Motor neuron (in vitro differentiated cells): ENCODE measurements at regions not wholly inside any gene's neighbourhood (a gene's known extent, or its start where the extent isn't known, plus 50 kb on each side); places are given as distances from the start of the nearest gene placed in this dataset.

Source experiments
- ATAC-seq, 8 experiments: fragments of 200-7000 bp; cut with Tn5 transposase; replicated peaks in 6 of 8; 2 replicates each; pipeline ENCODE4 v1.8.0; 2021; ENCODE audit warnings: mild to moderate bottlenecking in 8 of 8, moderate library complexity in 8 of 8
- H3K27ac ChIP-seq, 2 donors: fragments of 250-450 bp; sonication (Bioruptor Pico); 2 replicates each; pipeline ENCODE4 v1.9.0; 2021; ENCODE audit warnings: antibody characterized with exemption in 2 of 2, mild to moderate bottlenecking in 2 of 2, moderate library complexity in 1 of 2
- H3K4me1 ChIP-seq, 2 donors: fragments of 250-450 bp; sonication (Bioruptor Pico); replicated peaks in 1 of 2; 2 replicates each; pipeline ENCODE4 v1.6.1; 2021; ENCODE audit warnings: antibody characterized with exemption in 2 of 2, mild to moderate bottlenecking in 2 of 2, moderate library complexity in 1 of 2
- H3K4me3 ChIP-seq, 5 donors: fragments of 250-450 bp; sonication (Bioruptor Pico); 2 replicates each; pipeline ENCODE4 v1.9.0; 2021; ENCODE audit warnings: antibody characterized with exemption in 5 of 5, mild to moderate bottlenecking in 5 of 5, moderate library complexity in 4 of 5
- WGBS, 10 experiments: fragments of 450-650 bp; shearing (Covaris generic); methylation state at CpG; one replicate each; pipeline ENCODE4 v1.0.0; 2022; 5-methylcytosine and 5-hydroxymethylcytosine counted together
- in situ Hi-C, 9 experiments: fragments of 400-800 bp; cut with MboI; loops; one replicate each; pipeline ENCODE4 v1.15.0; 2021; ENCODE audit warnings: low sequenced_read_pairs in 9 of 9, low pct_unique_long_range_greater_than_20kb in 2 of 9; ENCODE audit not compliant: unreplicated experiment in 9 of 9

GRCh38 chr4:115749404-115749803 is 636.0 kb upstream of the NDST4 start:
- ATAC-seq: no peak

GRCh38 chr4:115740806-115741205 is 627.4 kb upstream of the NDST4 start:
- no peak overlapping the region for H3K27ac ChIP-seq
- H3K4me1 ChIP-seq: no peaks in the 10 kb centered on the region
- no peak for ATAC-seq
- no peak overlapping the region for H3K4me3 ChIP-seq
- in situ Hi-C loops: no loop called here
- WGBS, 10 experiments: 0 to 91% (median 54%) methylated on average over 1 of the region's 1 CpG

More at GRCh38 chr4:115749404-115749803, 636.0 kb upstream of the NDST4 start:
- Histone ChIP-seq H3K4me3 (no peak overlapping the region), H3K27ac (no peak overlapping the region), H3K4me1 (no peaks in the 10 kb centered on the region)
- in situ Hi-C loops: no loop called here

GRCh38 chr4:115729739-115730266 is 616.4 kb upstream of the NDST4 start:
- H3K4me3 ChIP-seq: no peak overlapping the region
- in situ Hi-C loops: no loop called here
- no peak overlapping the region for H3K27ac ChIP-seq
- H3K4me1 ChIP-seq: no peaks in the 10 kb centered on the region
- WGBS, 10 experiments: 8 to 96% (median 81%) methylated on average over 2 to 5 of the region's 5 CpGs
- ATAC-seq: no peak

- ATAC-seq: no peak
- in situ Hi-C loops: no loop called here
Observed at GRCh38 chr4:115723621-115724020, 610.2 kb upstream of the NDST4 start.

GRCh38 chr4:115720611-115721010 is 607.2 kb upstream of the NDST4 start:
- no peaks in the 10 kb centered on the region for H3K4me1 ChIP-seq
- in situ Hi-C loops: no loop called here
- 14 to 100% (median 50%) methylated on average over 1 of the region's 1 CpG; no CpG with 5 or more reads in 3 of the 10 experiments for WGBS, 10 experiments
- no peak for ATAC-seq
- no peak overlapping the region for H3K27ac ChIP-seq
- no peak overlapping the region for H3K4me3 ChIP-seq

More at GRCh38 chr4:115723621-115724020, 610.2 kb upstream of the NDST4 start:
- Histone ChIP-seq H3K27ac (no peak overlapping the region), H3K4me3 (no peak overlapping the region), H3K4me1 (no peaks in the 10 kb centered on the region)
- 36 to 100% (median 70%) methylated on average over 2 to 3 of the region's 3 CpGs; no CpG with 5 or more reads in 3 of the 10 experiments for WGBS, 10 experiments

- peak in 2 of 8 experiments; percentile 30 to 59 for ATAC-seq
- no peak overlapping the region for H3K4me3 ChIP-seq
- H3K27ac ChIP-seq: no peak overlapping the region
- H3K4me1 ChIP-seq: no peaks in the 10 kb centered on the region
- in situ Hi-C loops: no loop called here
- 0 to 89% (median 29%) methylated on average over 1 to 2 of the region's 2 CpGs; no CpG with 5 or more reads in 1 of the 10 experiments for WGBS, 10 experiments
Observed at GRCh38 chr4:115711575-115711974, 598.2 kb upstream of the NDST4 start.

GRCh38 chr4:115688961-115689360 is 575.5 kb upstream of the NDST4 start:
- ATAC-seq: no peak
- Histone ChIP-seq H3K4me3 (no peak overlapping the region), H3K27ac (no peak overlapping the region), H3K4me1 (no peaks in the 10 kb centered on the region)
- in situ Hi-C loops: no loop called here

GRCh38 chr4:115687052-115687755 is 573.8 kb upstream of the NDST4 start:
- ATAC-seq: peak in 5 of 8 experiments; percentile 33 to 93 (median 39)
- WGBS, 10 experiments: 0 to 100% (median 83%) methylated on average over 1 of the region's 1 CpG; no CpG with 5 or more reads in 2 of the 10 experiments
- in situ Hi-C loops: no loop called here

GRCh38 chr4:115678425-115678941 is 565.1 kb upstream of the NDST4 start:
- Histone ChIP-seq H3K4me1 (peaks cover 5 to 12% of the 10 kb centered on the region in 2 donors), H3K27ac (no peak overlapping the region), H3K4me3 (no peak overlapping the region)
- no peak for ATAC-seq
- in situ Hi-C loops: no loop called here
- 92 to 100% (median 98%) methylated on average over 5 to 8 of the region's 47 CpGs; no CpG with 5 or more reads in 7 of the 10 experiments for whole genome bisulfite sequencing, 10 experiments

More at GRCh38 chr4:115687052-115687755, 573.8 kb upstream of the NDST4 start:
- no peaks in the 10 kb centered on the region for H3K4me1 ChIP-seq
- no peak overlapping the region for H3K27ac ChIP-seq
- H3K4me3 ChIP-seq: no peak overlapping the region

GRCh38 chr4:115675719-115676118 is 562.3 kb upstream of the NDST4 start:
- 0 to 33% (median 7%) methylated on average over 1 of the region's 1 CpG; no CpG with 5 or more reads in 4 of the 10 experiments for WGBS, 10 experiments
- peaks cover 9 to 24% of the 10 kb centered on the region in 2 donors for H3K4me1 ChIP-seq
- peak in 6 of 8 experiments; percentile 38 to 97 (median 93) for ATAC-seq
- in situ Hi-C loops: no loop called here
- no peak overlapping the region for H3K27ac ChIP-seq
- no peak overlapping the region for H3K4me3 ChIP-seq

- no peak for ATAC-seq
- peaks cover 9 to 26% of the 10 kb centered on the region in 2 donors for H3K4me1 ChIP-seq
- in situ Hi-C loops: no loop called here
- H3K4me3 ChIP-seq: no peak overlapping the region
- H3K27ac ChIP-seq: no peak overlapping the region
Observed at GRCh38 chr4:115674485-115674884, 561.1 kb upstream of the NDST4 start.

- Histone ChIP-seq H3K27ac (no peak overlapping the region), H3K4me1 (peaks cover 9 to 26% of the 10 kb centered on the region in 2 donors), H3K4me3 (no peak overlapping the region)
- in situ Hi-C loops: no loop called here
- peak in 1 of 8 experiments; percentile 30 for ATAC-seq
- 0 to 80% (median 60%) methylated on average over 2 to 5 of the region's 5 CpGs; no CpG with 5 or more reads in 1 of the 10 experiments for WGBS, 10 experiments
Observed at GRCh38 chr4:115671581-115671980, 558.2 kb upstream of the NDST4 start.

GRCh38 chr4:115670930-115671329 is 557.5 kb upstream of the NDST4 start:
- 31 to 77% (median 57%) methylated on average over 1 to 2 of the region's 2 CpGs for WGBS, 10 experiments
- Histone ChIP-seq H3K4me1 (peaks cover 9 to 23% of the 10 kb centered on the region in 2 donors), H3K27ac (no peak overlapping the region), H3K4me3 (no peak overlapping the region)
- no peak for ATAC-seq
- in situ Hi-C loops: no loop called here

- WGBS, 10 experiments: 0 to 93% (median 63%) methylated on average over 1 of the region's 1 CpG
- in situ Hi-C loops: no loop called here
Observed at GRCh38 chr4:115668396-115668795, 555.0 kb upstream of the NDST4 start.

More at GRCh38 chr4:115668396-115668795, 555.0 kb upstream of the NDST4 start:
- Histone ChIP-seq H3K4me3 (no peak overlapping the region), H3K27ac (no peak overlapping the region), H3K4me1 (peaks cover 14 to 28% of the 10 kb centered on the region in 2 donors)
- no peak for ATAC-seq
